ENCODE measurements at regions not wholly inside any gene's neighbourhood (a gene's known extent, or its start where the extent isn't known, plus 50 kb on each side); places are given as distances from the start of the nearest gene placed in this dataset.

- TF ChIP-seq REST (IDR thresholded peaks at IDR 0.05; ENCODE audit: low read depth, low read length) (no peak), FOXM1 (IDR thresholded peaks at IDR 0.05; ENCODE audit: low read depth) (no peak), USF1 (IDR thresholded peaks at IDR 0.05; ENCODE audit: borderline replicate concordance, low read depth) (no peak), FOXJ3 (CRISPR knock-in tag; IDR thresholded peaks at IDR 0.05) (no peak)
These were observed 104.5 kb upstream of the ZPBP start (continued) for GRCh38 chr7:50197549-50197948.

- POLR2A ChIA-PET, result no interaction called here
- H3K27me3 ChIP-seq (ENCODE audit: insufficient read depth), result no peaks in the 10 kb centered on the region
- 19% methylated on average over 3 of the region's 3 CpGs for WGBS (ENCODE audit: low lambda C conversion rate)
These were observed 103.7 kb upstream of the ZPBP start for GRCh38 chr7:50196719-50197118.

More at GRCh38 chr7:50196719-50197118, 103.7 kb upstream of the ZPBP start:
- Histone ChIP-seq H3K9ac (no peak overlapping the region), H3K36me3 (replicated peaks in 1 of 2; ENCODE audit: control insufficient read depth in 1 of 2, insufficient read depth in 2 of 2, low read length in 1 of 2) (no peaks in the 10 kb centered on the region), H4K20me1 (ENCODE audit: insufficient read depth) (no peaks in the 10 kb centered on the region), H3K9me2 (no peaks in the 10 kb centered on the region), H3K27ac (ENCODE audit: low read depth in 2 of 2, low read length in 1 of 2) (no peak overlapping the region), H3K4me2 (no peak overlapping the region), H3K4me3 (ENCODE audit: low read depth in 2 of 2, low read length in 1 of 2) (no peak overlapping the region), H3K79me2 (ENCODE audit: insufficient read depth) (no peaks in the 10 kb centered on the region), H3K4me1 (ENCODE audit: control insufficient read depth in 1 of 2, insufficient read depth in 2 of 2, low read depth in 1 of 2, low read length in 1 of 2) (no peaks in the 10 kb centered on the region), H3K9me3 (no peaks in the 10 kb centered on the region), H2AFZ (ENCODE audit: low read depth) (no peak overlapping the region), H3F3A (replicated peaks; ENCODE audit: insufficient read depth) (no peaks in the 10 kb centered on the region)
- TF ChIP-seq PBX3 (IDR thresholded peaks at IDR 0.05), result no peak
- no peak for TF ChIP-seq CTCF (IDR thresholded peaks at IDR 0.05)
- TF ChIP-seq FOSL2 (IDR thresholded peaks at IDR 0.05; ENCODE audit: borderline replicate concordance, low read depth), result no peak
- TF ChIP-seq SMC3 (IDR thresholded peaks at IDR 0.05; ENCODE audit: low read depth, low read length), result no peak
- TF ChIP-seq JUND (IDR thresholded peaks at IDR 0.05), result no peak
- TF ChIP-seq RFX5 (IDR thresholded peaks at IDR 0.05; ENCODE audit: low read length), result no peak
- no peak for TF ChIP-seq ELF1 (IDR thresholded peaks at IDR 0.05)
- no peak for TF ChIP-seq MAX (IDR thresholded peaks at IDR 0.05; ENCODE audit: low read depth)
- TF ChIP-seq MXI1 (IDR thresholded peaks at IDR 0.05; ENCODE audit: low read depth, low read length), result no peak
- no peak for TF ChIP-seq RXRA (IDR thresholded peaks at IDR 0.05; ENCODE audit: borderline replicate concordance, low read depth)
- TF ChIP-seq RAD21 (IDR thresholded peaks at IDR 0.05; ENCODE audit: low read length), result no peak
- TF ChIP-seq ZBTB33 (IDR thresholded peaks at IDR 0.05; ENCODE audit: borderline replicate concordance, low read depth), result no peak
- no peak for TF ChIP-seq NRF1 (IDR thresholded peaks at IDR 0.05; ENCODE audit: low read depth, low read length)
- no peak for TF ChIP-seq NFIC (IDR thresholded peaks at IDR 0.05; ENCODE audit: borderline replicate concordance)
- no peak for TF ChIP-seq MEF2A (IDR thresholded peaks at IDR 0.05; ENCODE audit: borderline replicate concordance, low read depth)
- TF ChIP-seq EZH2phosphoT487 (IDR thresholded peaks at IDR 0.05; ENCODE audit: borderline replicate concordance, low read depth), result no peak
- CTCF ChIA-PET, result interaction anchor here (0.9 to 4.4 kb wide), 3 partner anchors 8 to 221 kb away, joined by 3 to 20 read pairs (median 7); no protein-coding TSS in a partner anchor
- DNase-seq, result no peak
